EL (cell line): ENCODE measurements at regions not wholly inside any gene's neighbourhood (a gene's known extent, or its start where the extent isn't known, plus 50 kb on each side); places are given as distances from the start of the nearest gene placed in this dataset.
A peak's percentile ranks its signal among the peaks of the same experiment; 100 is the strongest.

Source experiments
- DNase-seq: peaks from one replicate; pipeline ENCODE4 v3.0.0-alpha.2; 2016

DNA sequence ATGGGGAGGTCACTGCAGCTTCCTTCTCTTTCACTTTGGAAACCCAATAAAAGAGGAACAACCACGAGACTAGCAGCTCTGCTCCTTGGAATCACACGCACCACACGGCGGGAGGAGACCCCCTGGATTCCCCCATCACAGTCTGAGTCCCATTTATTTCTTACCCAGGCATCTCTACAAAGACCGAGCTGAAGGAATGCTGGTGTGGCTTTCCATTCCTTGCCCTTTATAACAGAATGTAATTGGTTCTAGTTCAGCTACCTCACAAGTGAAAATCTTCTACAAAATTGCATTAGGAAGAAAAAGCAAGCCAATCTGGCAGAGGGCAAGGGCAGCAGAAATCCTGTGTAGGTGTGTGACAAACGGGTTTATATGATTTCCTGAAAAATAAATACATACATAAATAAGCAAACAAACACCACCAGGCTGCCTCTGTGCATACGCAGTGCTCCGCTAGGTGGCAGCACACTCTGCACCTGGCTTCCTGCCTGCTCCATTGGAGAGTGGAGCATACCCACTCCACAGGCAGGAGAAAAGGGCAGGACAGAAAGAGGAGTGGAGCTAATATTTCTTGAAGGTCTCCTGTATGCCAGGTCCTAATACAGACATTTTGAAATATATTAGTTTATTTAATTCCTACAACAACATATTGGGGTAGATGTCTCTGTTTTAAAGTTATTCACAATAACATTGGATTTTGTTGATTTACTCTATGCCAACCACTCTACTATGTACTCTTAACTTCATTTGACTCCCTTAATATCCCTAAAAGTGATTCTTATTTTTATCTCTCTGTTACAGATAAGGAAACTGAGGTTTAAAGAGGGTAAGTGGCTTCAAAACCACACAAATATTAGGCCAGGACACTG lies 673.1 kb downstream of the KCNA4 start:
- peak; percentile 59 for DNase-seq

DNA sequence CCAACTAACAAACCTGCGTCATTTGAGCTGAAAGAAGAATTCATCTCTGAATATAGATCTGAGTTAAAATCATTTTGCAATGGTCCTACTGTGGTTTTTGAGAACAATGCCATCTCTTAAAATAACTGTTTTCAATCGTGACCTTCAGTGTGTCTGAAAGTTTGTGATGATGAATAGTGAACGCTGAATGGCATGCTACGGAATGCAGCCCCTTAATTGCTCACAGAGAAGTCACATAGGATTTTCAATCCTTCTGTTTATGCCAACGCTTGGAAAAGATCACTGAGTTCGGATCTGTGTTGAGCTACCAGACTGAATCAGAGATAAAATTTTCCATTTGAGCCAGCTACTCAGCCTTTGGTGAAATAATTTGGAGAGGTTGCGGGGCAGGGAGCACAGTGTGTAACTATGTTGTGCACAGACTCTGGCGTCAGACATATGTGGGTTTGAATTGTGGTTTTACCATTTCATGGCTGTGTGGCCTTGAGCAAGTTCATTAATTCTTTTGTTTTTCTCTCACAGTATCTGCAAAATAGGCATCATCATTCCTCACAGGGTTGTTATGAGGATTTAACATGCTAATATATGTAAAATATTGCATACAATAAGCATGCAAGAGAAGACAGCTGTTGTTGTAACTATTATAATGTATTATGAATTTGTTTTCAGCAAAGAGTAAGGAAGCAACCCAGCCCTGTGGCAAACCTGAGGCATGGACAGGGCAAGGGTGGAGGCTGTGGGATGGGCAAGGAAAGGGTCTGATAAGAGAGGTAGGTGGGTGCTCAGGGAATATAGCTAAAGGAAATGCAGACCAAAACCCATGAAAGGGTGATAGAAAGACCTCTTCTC lies 679.9 kb downstream of the KCNA4 start:
- DNase-seq, result peak; percentile 55

DNA sequence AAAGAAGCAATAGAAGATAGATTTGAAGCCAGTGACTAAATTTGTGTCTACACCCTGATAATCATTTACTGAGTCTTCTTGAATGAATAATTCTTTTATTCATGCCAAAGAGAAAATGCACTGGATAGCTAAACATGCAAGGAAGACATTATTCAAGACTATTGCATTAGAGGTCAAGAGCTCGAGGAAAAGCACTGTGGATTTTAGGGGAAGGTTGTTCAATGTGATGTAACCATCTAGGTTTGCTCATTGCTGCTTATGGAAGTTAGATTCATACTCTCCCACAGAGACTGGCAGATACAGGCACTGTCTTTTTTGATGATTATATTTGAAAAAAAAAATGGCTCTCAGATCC lies 682.1 kb downstream of the KCNA4 start:
- no peak for DNase-seq

DNA sequence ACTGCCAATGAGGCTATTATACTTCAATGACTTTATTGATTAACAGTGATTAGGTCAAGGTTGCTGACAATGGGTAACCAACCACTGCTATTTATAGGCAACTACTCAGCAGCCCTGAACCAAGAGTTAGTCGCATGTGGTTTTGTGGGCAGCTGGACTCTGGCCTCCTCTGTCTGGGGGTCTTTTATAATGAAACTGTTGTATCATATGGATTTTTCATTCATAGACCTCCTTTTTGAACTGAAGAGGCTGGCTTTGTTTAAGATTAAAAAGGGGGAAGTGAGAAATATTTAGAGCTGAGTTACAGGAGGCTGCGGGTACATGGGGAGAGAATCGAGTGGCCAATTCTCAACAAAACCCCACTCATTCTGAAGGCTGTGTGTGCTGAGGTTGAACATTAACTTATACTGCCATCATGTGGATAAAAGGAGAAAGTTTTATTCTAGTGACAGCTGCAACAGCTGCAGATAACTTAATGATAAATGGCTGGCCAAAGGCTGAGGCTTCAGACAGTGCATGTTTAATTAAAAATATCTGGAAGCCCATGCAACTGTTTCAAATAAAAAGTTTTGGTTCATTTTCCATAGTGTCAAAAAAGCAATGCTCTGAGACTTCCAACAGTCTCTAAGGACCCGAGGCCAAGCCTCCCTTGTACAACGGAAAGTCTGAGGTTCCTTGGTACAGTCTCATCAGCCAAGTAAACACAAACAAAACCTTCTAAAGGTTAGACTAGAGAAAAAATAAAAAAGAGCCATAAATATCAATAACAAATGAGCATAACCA lies 682.6 kb downstream of the KCNA4 start:
- peak; percentile 78 for DNase-seq

DNA sequence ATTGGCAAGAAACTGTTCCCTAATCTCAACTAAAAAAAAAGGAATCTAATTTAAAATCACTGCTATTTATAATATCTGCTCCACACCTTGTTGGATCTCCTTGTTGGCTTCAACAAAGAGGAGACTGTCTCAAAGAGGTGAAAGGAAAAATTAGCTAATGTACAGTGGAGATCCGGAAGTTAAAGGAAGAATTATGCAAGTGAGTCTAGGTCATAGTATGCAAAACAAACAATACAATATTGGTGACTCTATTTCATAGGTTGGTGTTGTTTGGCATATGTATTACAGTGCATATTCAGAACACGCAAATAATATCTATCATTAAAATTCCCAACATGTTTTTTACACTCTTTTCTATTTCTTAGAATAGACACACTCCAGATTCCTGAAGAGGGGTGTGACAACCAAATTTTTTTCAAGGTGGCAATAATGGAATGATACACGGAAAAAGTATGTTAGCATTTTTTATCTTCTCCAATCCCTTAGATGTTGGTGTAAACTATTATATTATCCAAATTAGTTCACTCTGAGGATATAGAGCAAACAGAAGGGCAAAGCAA lies 685.3 kb downstream of the KCNA4 start:
- no peak for DNase-seq

DNA sequence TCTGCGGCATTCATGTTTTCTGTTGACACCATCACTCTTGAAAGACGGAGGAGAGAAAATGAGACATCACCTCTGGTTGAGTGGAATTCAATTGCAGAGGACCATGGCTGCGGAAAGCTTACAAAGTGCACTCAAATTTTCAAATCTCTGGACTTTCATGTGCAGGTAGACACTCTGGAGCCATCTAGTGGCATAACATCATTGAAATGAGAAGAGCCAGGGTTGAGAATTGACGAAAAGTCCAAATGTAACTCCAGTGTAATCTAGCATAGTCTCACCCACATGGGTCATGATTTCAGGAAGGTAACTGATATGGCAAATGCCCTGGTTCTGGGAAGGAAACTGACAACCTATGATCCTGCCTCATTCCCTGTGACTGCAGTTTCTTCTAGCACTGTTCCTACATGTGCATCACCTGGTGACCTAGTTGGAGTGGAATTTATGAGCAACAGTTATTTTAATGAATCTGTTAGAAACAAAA lies 687.8 kb downstream of the KCNA4 start:
- peak; percentile 81 for DNase-seq

DNA sequence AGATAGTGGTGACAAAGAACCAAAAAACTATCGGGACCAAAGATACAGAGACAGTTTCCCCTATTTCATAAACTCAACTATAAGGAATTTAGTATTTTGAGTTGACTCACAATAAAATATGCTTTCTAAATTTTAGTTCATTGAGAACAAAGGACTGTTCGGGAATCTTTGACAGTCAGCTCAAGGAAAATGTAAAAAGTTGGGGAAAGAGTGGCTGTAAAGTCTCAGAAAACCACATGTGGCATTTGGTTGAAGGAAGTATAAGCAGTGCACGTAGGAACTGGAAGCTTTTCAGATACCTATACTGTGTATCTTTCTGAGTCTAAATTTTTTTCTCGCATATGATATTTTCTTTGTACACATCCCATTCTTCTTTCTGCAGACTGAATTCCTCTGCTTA lies 688.9 kb downstream of the KCNA4 start:
- no peak for DNase-seq

DNA sequence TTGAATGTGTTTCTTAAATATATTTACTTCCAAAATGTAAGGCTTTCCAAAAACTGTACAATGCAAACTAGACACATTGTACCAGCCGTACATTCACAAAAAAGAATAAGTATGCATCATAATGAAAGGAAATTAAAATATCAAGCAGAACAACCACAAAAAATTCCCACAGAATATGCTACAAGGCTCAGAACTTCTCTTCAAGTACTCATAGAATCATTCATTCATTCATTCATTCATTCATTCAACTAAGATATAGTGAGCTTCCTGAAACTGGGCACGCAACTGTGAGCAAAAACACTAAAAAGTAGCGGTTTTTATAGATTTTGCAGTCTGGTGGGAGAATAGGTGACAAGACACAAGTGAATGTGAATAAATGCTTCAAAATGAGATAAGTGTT lies 690.1 kb downstream of the KCNA4 start:
- DNase-seq, result no peak

DNA sequence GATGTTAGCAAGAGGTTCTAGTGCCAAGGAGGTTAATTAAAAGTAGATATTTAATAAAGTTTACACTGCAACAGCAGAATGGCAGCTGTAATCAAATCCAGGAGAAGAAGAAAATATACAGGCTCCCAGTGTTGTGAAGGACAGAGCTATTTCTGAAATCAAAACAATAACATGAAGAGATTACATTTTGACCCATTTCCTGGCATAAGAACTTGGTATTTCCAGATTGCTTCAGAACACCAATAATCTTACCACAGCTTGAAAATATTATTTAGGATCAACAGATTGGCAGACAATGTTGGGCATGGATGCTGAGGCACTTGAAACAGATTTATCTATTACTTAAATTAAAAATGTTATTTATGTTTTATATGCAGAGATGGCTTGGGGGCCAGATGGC lies 692.5 kb downstream of the KCNA4 start:
- no peak for DNase-seq

DNA sequence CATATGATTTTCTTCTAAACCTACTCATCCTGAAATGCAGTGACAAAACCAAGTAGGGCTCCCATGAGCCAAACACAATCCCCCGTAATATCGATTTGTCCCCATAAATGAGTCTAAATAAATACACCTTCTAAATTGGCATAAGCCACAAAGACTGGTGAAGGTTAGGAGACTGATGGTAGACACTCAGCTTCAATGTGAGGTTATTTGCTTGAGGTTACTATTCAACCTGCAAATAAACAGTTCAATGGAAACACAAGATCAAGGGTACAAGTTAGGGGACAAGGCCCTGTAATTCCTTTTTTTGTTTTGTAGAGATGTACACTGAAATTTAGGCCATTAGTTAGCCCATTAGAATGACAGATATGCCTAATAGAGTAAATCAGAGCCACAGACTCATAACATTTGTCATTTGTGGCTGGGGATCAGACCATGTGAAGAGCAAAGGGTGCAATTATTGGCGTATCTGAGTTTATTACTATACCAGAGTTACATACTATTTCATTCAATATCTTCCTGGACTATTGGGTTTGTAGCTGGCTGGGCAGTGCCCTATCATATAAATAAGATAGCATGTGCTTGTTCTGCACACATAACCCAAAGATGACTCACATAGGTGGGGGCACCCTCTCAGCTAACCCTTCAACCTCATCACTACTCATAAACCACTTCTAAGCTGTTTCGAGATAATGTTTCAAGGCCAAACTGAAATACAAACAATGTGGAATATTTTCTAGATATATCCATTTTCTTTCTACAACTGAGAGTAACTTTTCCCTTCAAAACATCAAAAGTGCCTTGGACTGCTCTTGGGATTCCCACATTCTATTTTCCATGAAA lies 695.3 kb downstream of the KCNA4 start:
- DNase-seq, result peak; percentile 76

DNA sequence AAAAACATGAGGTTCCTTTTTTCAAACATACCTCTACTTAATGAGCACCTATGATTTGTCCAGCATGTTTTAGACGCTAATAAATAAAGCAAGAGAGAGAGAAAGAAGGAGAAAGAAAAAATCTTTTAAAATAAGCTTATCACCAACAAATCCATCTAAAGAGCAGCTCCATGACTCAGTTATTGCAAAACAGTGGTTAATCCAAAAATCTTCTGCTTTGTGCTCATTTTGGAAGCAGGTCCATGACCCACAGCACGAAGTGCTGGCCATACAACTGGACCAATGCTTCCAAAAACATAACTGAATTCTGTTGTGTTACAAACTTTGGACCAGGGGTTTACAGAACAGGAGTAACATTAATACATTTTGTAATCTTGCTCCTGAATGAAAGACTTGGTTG lies 696.6 kb downstream of the KCNA4 start:
- no peak for DNase-seq

DNA sequence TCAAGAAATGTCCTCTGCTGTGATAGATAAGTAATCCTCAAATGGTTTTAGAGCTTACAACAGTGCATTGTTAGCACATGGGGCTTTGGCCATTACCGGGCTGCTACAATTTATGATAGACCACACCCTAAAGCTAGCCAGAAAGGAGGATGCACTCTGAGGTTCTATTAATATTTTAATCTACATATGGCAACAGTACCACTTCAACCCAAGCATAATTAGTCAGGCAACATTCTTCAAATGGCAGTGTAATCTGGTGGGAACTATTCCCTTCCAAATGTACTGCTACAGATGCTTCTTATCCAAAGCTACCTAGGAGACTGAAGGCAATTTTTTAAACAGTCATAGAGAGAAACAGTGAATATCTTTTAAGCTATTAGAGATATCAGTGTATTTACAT lies 697.6 kb downstream of the KCNA4 start:
- DNase-seq, result no peak

DNA sequence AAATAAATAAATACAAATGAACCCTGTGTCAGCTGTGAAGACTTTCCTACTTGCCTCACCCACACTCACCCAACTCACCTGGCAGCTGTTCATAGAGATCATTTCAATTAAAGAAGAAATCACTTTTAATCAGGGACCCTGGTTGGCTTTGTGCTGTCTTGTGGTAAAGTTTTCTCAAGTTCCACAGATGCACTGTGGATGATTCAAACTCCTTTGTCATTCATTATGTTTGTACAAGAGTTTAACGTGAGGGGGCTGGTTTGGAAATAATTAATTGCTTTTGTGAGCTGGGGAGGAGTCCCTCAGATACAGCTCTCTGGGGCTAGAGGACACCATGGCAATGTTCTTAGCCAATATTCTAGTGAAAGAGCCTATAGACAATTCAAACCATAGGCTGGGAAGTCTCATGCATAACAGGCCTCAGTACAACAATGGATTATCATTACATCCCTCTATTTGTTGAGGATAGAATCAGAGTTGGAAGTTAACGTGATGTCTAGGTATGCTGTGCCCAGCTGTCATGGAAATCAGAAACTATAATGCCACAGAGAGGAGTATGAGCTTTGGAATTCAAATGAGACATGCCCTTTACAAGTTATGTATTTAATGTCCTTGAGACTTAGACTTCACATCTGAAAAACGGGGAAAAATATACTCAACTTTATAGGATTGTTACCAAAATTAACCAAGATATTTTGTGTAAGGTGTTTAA lies 698.5 kb downstream of the KCNA4 start:
- peak; percentile 80 for DNase-seq

DNA sequence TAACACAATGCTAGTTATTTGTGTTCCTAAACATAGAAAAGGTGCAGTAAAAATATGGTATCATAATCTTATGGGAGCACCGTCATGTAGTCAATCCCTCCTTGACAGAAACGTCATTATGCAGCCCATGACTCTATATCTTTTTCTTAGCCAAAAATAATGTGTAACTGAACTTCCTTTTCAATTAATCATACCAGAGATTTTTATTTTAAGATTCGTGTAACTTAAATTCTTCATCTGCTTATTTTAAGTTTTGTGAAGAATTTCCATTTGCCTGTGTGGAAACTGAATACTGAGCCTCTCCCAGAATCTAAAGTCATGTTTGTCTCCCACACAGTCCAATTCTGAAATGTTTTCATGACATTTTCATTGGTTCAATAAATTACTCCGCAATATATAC lies 699.1 kb downstream of the KCNA4 start:
- peak; percentile 40 for DNase-seq

DNA sequence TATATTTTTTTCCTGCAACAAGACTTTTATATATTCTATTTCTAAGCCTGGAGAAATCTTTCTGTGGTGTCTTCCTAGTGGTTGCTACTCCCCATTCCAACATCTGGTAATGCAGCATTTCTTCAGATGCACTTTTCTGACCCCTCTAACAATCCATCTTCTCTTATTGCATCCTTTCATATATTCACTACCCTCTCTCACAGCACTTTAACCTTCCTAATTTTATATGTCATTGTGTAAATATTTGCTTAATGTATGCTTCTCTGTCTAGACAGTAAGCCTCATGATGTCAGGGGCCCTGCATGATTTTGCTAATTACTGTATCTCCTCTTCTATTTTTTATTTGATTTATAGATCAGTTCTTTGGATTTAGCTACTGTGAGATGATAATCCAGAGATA lies 701.6 kb downstream of the KCNA4 start:
- no peak for DNase-seq

DNA sequence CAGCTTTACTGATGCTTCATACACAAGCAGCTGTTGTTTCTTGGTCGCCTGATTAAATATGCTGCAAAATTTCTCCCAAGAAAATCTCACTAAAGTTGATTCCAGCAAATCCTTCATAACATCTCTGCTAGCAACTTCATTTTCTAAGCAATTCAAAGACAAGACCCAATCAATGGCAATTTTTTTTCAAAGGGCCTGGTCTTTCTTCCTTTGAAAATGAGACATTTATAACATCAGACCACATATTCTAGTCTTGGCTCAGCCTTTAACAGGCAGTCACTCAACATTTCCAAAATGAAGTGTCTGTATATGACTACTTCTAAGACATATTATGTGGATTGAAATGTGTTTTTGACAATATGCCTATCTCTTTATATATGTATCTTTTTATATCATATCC lies 702.6 kb downstream of the KCNA4 start:
- no peak for DNase-seq

DNA sequence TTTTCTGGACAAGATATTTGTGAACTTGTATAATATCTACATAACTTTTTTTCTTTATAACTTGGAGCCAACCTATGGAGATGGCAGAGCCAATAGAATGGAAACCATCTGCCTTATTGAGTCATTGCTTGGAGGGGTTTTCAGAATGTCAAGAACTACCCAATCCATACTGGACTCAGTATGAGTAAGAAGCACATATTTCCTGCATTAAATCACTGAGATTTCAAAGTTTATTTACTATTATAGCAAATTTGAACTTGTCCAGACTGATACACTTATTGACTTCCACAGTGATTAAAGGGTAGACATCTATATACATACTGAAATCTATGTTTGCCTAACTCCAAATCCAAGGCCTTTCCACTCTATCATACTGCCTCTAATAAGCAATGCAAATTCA lies 704.0 kb downstream of the KCNA4 start:
- peak; percentile 84 for DNase-seq

DNA sequence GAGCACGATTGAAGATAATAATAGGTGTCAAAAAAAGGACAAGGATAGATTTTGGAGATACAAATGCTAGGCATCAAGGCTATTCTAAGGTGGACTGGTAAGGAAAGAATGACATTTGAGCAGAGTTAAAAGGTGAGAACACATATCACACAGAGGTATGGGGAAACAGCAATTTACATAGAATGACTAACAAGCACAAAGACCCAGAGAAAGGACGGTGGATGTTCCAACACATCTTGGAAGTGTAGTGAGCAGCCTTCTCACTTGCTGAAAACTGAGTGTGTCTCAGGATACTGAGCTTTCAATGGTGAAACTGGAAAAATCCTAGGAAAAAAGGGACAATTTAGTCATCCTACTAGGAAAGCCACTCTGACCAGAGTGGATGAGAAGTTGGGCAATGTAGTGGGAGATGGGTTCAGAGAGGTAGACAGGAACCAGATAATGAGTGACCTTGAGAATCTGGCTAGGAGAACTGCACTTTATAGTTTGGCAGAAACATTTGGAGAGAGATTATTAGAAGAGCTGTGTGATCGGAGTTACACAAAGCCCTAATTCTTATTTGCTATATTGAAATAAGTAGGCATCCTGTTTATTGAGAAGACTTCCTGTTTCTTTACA lies 706.0 kb downstream of the KCNA4 start:
- DNase-seq, result no peak

DNA sequence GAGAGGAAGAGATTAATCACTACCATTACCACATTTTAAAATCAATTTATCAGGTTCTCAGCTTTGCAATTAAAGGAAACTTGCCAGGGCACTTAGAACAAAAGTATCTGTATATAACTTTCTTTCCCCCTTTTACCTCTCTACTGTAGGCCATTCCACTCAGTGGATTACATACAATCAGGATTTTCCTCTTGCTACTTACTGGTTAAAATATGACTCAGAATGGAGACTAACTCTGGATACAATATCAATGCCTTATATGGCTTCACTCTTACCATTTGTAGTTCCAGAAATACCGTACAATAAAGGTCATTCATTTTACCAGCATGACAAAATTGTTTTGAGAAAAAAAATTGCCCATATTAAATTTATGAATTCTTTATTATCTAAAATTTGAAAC lies 706.8 kb downstream of the KCNA4 start:
- peak; percentile 86 for DNase-seq

DNA sequence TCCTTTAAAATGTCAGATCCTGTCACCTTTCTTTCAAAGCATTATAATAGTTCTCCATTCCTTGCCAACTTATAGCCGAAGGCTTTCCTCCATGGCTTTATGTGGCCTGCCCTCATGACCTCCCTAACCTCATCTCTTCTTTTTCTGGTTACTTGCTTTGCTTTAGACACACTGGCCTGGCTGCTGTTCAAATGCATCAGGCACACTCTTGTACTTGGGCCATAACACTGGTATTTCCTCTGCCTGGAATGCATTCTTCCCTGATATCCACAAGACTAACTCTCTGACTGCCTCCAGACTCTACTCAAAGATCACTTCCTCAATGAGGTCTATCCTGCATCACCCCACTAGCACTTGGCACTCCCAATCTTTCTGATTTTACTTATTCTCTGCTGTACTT lies 710.3 kb downstream of the KCNA4 start:
- peak; percentile 97 for DNase-seq
